Ascending aorta (tissue), 2 donors: ENCODE measurements at regions not wholly inside any gene's neighbourhood (a gene's known extent, or its start where the extent isn't known, plus 50 kb on each side); places are given as distances from the start of the nearest gene placed in this dataset.

Source experiments
- DNase-seq, 2 donors: peaks; one replicate each; pipeline ENCODE4 v3.0.0-alpha.2; 2019; ENCODE audit warnings: low spot score in 2 of 2
- H3K27ac ChIP-seq, 2 donors: fragments of 200-600 bp; sonication (generic); one replicate each; pipeline ENCODE4 v1.5.1; 2016 to 2017; ENCODE audit warnings: mild to moderate bottlenecking in 1 of 2
- H3K27me3 ChIP-seq: fragments of 200-600 bp; sonication (generic); one replicate; pipeline ENCODE4 v1.5.1; 2017
- H3K36me3 ChIP-seq, 2 donors: fragments of 200-600 bp; sonication (generic); one replicate each; pipeline ENCODE4 v1.5.1; 2016
- H3K4me1 ChIP-seq, 2 donors: fragments of 200-600 bp; sonication (generic); one replicate each; pipeline ENCODE4 v1.5.1; 2016 to 2017; ENCODE audit warnings: mild to moderate bottlenecking in 1 of 2
- H3K4me3 ChIP-seq, 2 donors: fragments of 200-600 bp; sonication (generic); one replicate each; pipeline ENCODE4 v1.5.1; 2016 to 2017; ENCODE audit warnings: mild to moderate bottlenecking in 1 of 2
- H3K9me3 ChIP-seq, 2 donors: fragments of 200-600 bp; sonication (generic); one replicate each; pipeline ENCODE4 v1.5.1; 2016
- CTCF ChIP-seq, 3 experiments: fragments of 200-600 bp in 2 of 3; fragments of 450-650 bp in 1 of 3; sonication (generic) in 2 of 3; IDR thresholded peaks; one replicate each; pipeline ENCODE4 v1.5.1; 2016 to 2019; ENCODE audit warnings: antibody characterized with exemption in 3 of 3, mild to moderate bottlenecking in 1 of 3, moderate library complexity in 1 of 3
- intact Hi-C: fragments of 100-400 bp; cut with DNase I; formaldehyde crosslinking; loops from one replicate; pipeline ENCODE4 v1.15.1; 2023

- TF ChIP-seq CTCF (IDR thresholded peaks at IDR 0.05): no peak
- no peak overlapping the region for H3K4me3 ChIP-seq
- intact Hi-C loops: no loop called here
- no peaks in the 10 kb centered on the region for H3K36me3 ChIP-seq
- H3K9me3 ChIP-seq: no peaks in the 10 kb centered on the region
- no peaks in the 10 kb centered on the region for H3K4me1 ChIP-seq
- H3K27me3 ChIP-seq: no peaks in the 10 kb centered on the region
- H3K27ac ChIP-seq: no peak overlapping the region
- no peak for DNase-seq
Observed at GRCh38 chr5:23825196-23825595, 317.8 kb downstream of the PRDM9 start.

GRCh38 chr5:23840083-23840482 is 332.7 kb downstream of the PRDM9 start:
- intact Hi-C loops: no loop called here
- Histone ChIP-seq H3K4me3 (no peak overlapping the region), H3K36me3 (no peaks in the 10 kb centered on the region), H3K9me3 (no peaks in the 10 kb centered on the region), H3K4me1 (no peaks in the 10 kb centered on the region), H3K27ac (no peak overlapping the region), H3K27me3 (no peaks in the 10 kb centered on the region)
- DNase-seq: no peak
- no peak for TF ChIP-seq CTCF (IDR thresholded peaks at IDR 0.05)

GRCh38 chr5:23864786-23865185 is 357.4 kb downstream of the PRDM9 start:
- DNase-seq: no peak
- no peaks in the 10 kb centered on the region for H3K9me3 ChIP-seq
- TF ChIP-seq CTCF (IDR thresholded peaks at IDR 0.05): no peak
- no peaks in the 10 kb centered on the region for H3K4me1 ChIP-seq
- H3K27me3 ChIP-seq: no peaks in the 10 kb centered on the region
- no peak overlapping the region for H3K4me3 ChIP-seq
- no peak overlapping the region for H3K27ac ChIP-seq
- no peaks in the 10 kb centered on the region for H3K36me3 ChIP-seq
- intact Hi-C loops: no loop called here

- Histone ChIP-seq H3K4me3 (no peak overlapping the region), H3K4me1 (no peaks in the 10 kb centered on the region), H3K27me3 (no peaks in the 10 kb centered on the region), H3K9me3 (no peaks in the 10 kb centered on the region), H3K36me3 (no peaks in the 10 kb centered on the region), H3K27ac (no peak overlapping the region)
- no peak for TF ChIP-seq CTCF (IDR thresholded peaks at IDR 0.05)
- intact Hi-C loops: no loop called here
- no peak for DNase-seq
Observed at GRCh38 chr5:23877847-23878246, 370.4 kb downstream of the PRDM9 start.

- Histone ChIP-seq H3K27ac (no peak overlapping the region), H3K4me3 (no peak overlapping the region), H3K27me3 (no peaks in the 10 kb centered on the region), H3K36me3 (no peaks in the 10 kb centered on the region), H3K4me1 (no peaks in the 10 kb centered on the region), H3K9me3 (no peaks in the 10 kb centered on the region)
- intact Hi-C loops: no loop called here
- TF ChIP-seq CTCF (IDR thresholded peaks at IDR 0.05): no peak
- no peak for DNase-seq
Observed at GRCh38 chr5:23884405-23885031, 377.1 kb downstream of the PRDM9 start.

GRCh38 chr5:23893561-23893960 is 386.2 kb downstream of the PRDM9 start:
- Histone ChIP-seq H3K36me3 (no peaks in the 10 kb centered on the region), H3K4me1 (no peaks in the 10 kb centered on the region), H3K9me3 (no peaks in the 10 kb centered on the region), H3K27me3 (no peaks in the 10 kb centered on the region), H3K4me3 (no peak overlapping the region), H3K27ac (no peak overlapping the region)
- no peak for TF ChIP-seq CTCF (IDR thresholded peaks at IDR 0.05)
- intact Hi-C loops: no loop called here
- DNase-seq: no peak
